HCT116 (cell line): ENCODE measurements at regions not wholly inside any gene's neighbourhood (a gene's known extent, or its start where the extent isn't known, plus 50 kb on each side); places are given as distances from the start of the nearest gene placed in this dataset.

ENCODE experiments used
- ATAC-seq: fragments of 200-7000 bp; cut with Tn5 transposase; 2 replicates; pipeline ENCODE4 v1.9.1; 2020; ENCODE audit warnings: mild to moderate bottlenecking, moderate library complexity
- BruUV-seq: library from RNA; stranded (reverse); fragments of 400-500 nt; replicated peaks from 2 replicates; lab custom pipeline; 2021; lab: Mats Ljungman, UMichigan
- CTCF ChIA-PET: fragments of 300-600 bp; sonication (Branson Sonifier 250); formaldehyde crosslinking; loops from one replicate; lab custom pipeline; 2021; ENCODE audit warnings: antibody characterized with exemption; lab: Charles Lee
- POLR2A ChIA-PET: fragments of 300-600, 350-600 bp; sonication (Branson Sonifier 250); formaldehyde crosslinking; loops from one replicate; lab custom pipeline; 2021; ENCODE audit warnings: antibody characterized with exemption; lab: Charles Lee
- RAD21 ChIA-PET, 2 experiments: fragments of 300-600 bp; sonication (Branson Sonifier 250); formaldehyde crosslinking; loops; one replicate each; lab custom pipeline; 2023; ENCODE audit warnings: low total read pairs in 2 of 2; ENCODE audit not compliant: uncharacterized antibody in 2 of 2, unreplicated experiment in 2 of 2, low non-redundant PET in 1 of 2; lab: Charles Lee
- DNase-seq: peaks from one replicate; pipeline ENCODE4 v3.0.0-alpha.2; 2010; ENCODE audit warnings: low read depth, low spot score
- H2AFZ ChIP-seq: fragments of 200-600 bp; shearing (Covaris generic), sonication (generic); 2 replicates; pipeline ENCODE4 v1.6.1; 2017; ENCODE audit warnings: low read depth, mixed run types, mixed read lengths, antibody characterized with exemption, low read length; ENCODE audit not compliant: poor library complexity, severe bottlenecking
- H3K27ac ChIP-seq: 2 replicates; pipeline ENCODE4 v1.5.1; 2012; ENCODE audit warnings: low read depth, low read length
- H3K27me3 ChIP-seq: fragments of 200-600 bp; sonication (generic); 2 replicates; pipeline ENCODE4 v1.6.1; 2016; ENCODE audit warnings: mixed run types, low read length, mixed read lengths; ENCODE audit not compliant: insufficient read depth
- H3K36me3 ChIP-seq, 2 experiments: fragments of 200-500 bp in 1 of 2; fragments of 200-600 bp in 1 of 2; sonication (Bioruptor generic) in 1 of 2; sonication (generic) in 1 of 2; 2 replicates each; pipeline versions ENCODE4 v1.5.1 to v1.6.1; 2014 to 2016; ENCODE audit warnings: low read length in 2 of 2, inconsistent platforms in 1 of 2, mixed read lengths in 1 of 2, mixed run types in 1 of 2; ENCODE audit not compliant: insufficient read depth in 2 of 2, control insufficient read depth in 1 of 2
- H3K4me1 ChIP-seq, 2 experiments: fragments of 200-600 bp in 1 of 2; sonication (generic) in 1 of 2; 2 replicates each; pipeline versions ENCODE4 v1.5.1 to v1.6.1; 2012 to 2017; ENCODE audit warnings: low read length in 2 of 2, inconsistent platforms in 1 of 2, mild to moderate bottlenecking in 1 of 2, mixed read lengths in 1 of 2, mixed run types in 1 of 2, moderate library complexity in 1 of 2; ENCODE audit not compliant: insufficient read depth in 2 of 2, control insufficient read depth in 1 of 2
- H3K4me2 ChIP-seq: fragments of 200-600 bp; sonication (generic); 2 replicates; pipeline ENCODE4 v1.6.1; 2017; ENCODE audit warnings: mixed run types, low read length, mixed read lengths
- H3K4me3 ChIP-seq, 2 experiments: fragments of 200-600 bp in 1 of 2; sonication (generic) in 1 of 2; replicated peaks in 1 of 2; 2 replicates each; pipeline ENCODE4 v1.5.1; 2011 to 2016; ENCODE audit warnings: low read length in 2 of 2, control low read depth in 1 of 2, low read depth in 1 of 2, mild to moderate bottlenecking in 1 of 2, mixed read lengths in 1 of 2, mixed run types in 1 of 2
- H3K79me2 ChIP-seq: fragments of 200-600 bp; sonication (generic); 2 replicates; pipeline ENCODE4 v1.6.1; 2017; ENCODE audit warnings: mild to moderate bottlenecking, mixed run types, low read length, moderate library complexity, mixed read lengths; ENCODE audit not compliant: insufficient read depth
- H3K9ac ChIP-seq: fragments of 200-600 bp; sonication (generic); 2 replicates; pipeline ENCODE4 v1.6.1; 2016; ENCODE audit warnings: low read length, mixed read lengths
- H3K9me2 ChIP-seq: fragments of 200-600 bp; sonication (generic), shearing (Covaris generic); 2 replicates; pipeline ENCODE4 v1.6.1; 2017; ENCODE audit warnings: mixed run types, mild to moderate bottlenecking, moderate library complexity; ENCODE audit not compliant: insufficient read depth
- H3K9me3 ChIP-seq, 2 experiments: fragments of 200-500 bp in 1 of 2; fragments of 200-600 bp in 1 of 2; sonication (Bioruptor generic) in 1 of 2; sonication (generic) in 1 of 2; 2 replicates each; pipeline ENCODE4 v1.6.1; 2014 to 2017; ENCODE audit warnings: low read length in 2 of 2, mixed read lengths in 2 of 2, inconsistent platforms in 1 of 2, low read depth in 1 of 2, mild to moderate bottlenecking in 1 of 2, mixed run types in 1 of 2, moderate library complexity in 1 of 2; ENCODE audit not compliant: control insufficient read depth in 1 of 2, insufficient read depth in 1 of 2
- H4K20me1 ChIP-seq: fragments of 200-600 bp; sonication (generic), shearing (Covaris generic); 2 replicates; pipeline ENCODE4 v1.6.1; 2017; ENCODE audit warnings: mixed run types, mild to moderate bottlenecking, moderate library complexity; ENCODE audit not compliant: insufficient read depth
- CBX3 ChIP-seq: IDR thresholded peaks from 2 replicates; pipeline ENCODE4 v1.6.1; 2012; ENCODE audit warnings: low read depth
- EGR1 ChIP-seq: IDR thresholded peaks from 2 replicates; pipeline ENCODE4 v1.6.1; 2012; ENCODE audit warnings: low read depth
- ELF1 ChIP-seq: IDR thresholded peaks from 2 replicates; pipeline ENCODE4 v1.6.1; 2012; ENCODE audit warnings: low read depth, borderline replicate concordance
- EZH2 ChIP-seq: fragments of 200-600 bp; sonication (generic); IDR thresholded peaks from 2 replicates; pipeline ENCODE4 v1.6.1; 2017; ENCODE audit warnings: antibody characterized with exemption, mixed run types
- EZH2phosphoT487 ChIP-seq: fragments of 200-600 bp; IDR thresholded peaks from 2 replicates; pipeline ENCODE4 v1.6.1; 2018; ENCODE audit warnings: antibody characterized with exemption, borderline replicate concordance
- FOSL1 ChIP-seq: IDR thresholded peaks from 2 replicates; pipeline ENCODE4 v1.6.1; 2012; ENCODE audit warnings: low read depth
- POLR2A ChIP-seq: IDR thresholded peaks from 2 replicates; pipeline ENCODE4 v1.7.0; 2011; ENCODE audit warnings: borderline replicate concordance; ENCODE audit not compliant: insufficient read depth, insufficient read length; ENCODE audit errors: extremely low read depth
- POLR2AphosphoS5 ChIP-seq: IDR thresholded peaks from 2 replicates; pipeline ENCODE4 v1.6.1; 2011; ENCODE audit warnings: mild to moderate bottlenecking, low read depth, low read length, moderate library complexity
- RAD21 ChIP-seq: IDR thresholded peaks from 2 replicates; pipeline ENCODE4 v1.6.1; 2012; ENCODE audit warnings: low read depth, mild to moderate bottlenecking
- REST ChIP-seq: IDR thresholded peaks from 2 replicates; pipeline ENCODE4 v1.6.1; 2012; ENCODE audit warnings: low read depth
- SIN3A ChIP-seq: IDR thresholded peaks from 2 replicates; pipeline ENCODE4 v1.6.1; 2012; ENCODE audit warnings: low read depth
- SP1 ChIP-seq: IDR thresholded peaks from 2 replicates; pipeline ENCODE4 v1.6.1; 2012; ENCODE audit warnings: low read depth
- SRF ChIP-seq: IDR thresholded peaks from 2 replicates; pipeline ENCODE4 v1.6.1; 2012; ENCODE audit warnings: low read depth
- YY1 ChIP-seq: IDR thresholded peaks from 2 replicates; pipeline ENCODE4 v1.6.1; 2011; ENCODE audit warnings: low read length, low read depth, moderate library complexity, mild to moderate bottlenecking; ENCODE audit not compliant: insufficient replicate concordance; ENCODE audit errors: extremely low read depth
- ZBTB33 ChIP-seq: IDR thresholded peaks from 2 replicates; pipeline ENCODE4 v1.6.1; 2011; ENCODE audit warnings: mild to moderate bottlenecking, low read length, moderate library complexity; ENCODE audit not compliant: insufficient replicate concordance; ENCODE audit errors: extremely low read depth
- ZFX ChIP-seq: fragments of 450-650 bp; IDR thresholded peaks from 2 replicates; pipeline ENCODE4 v1.6.1; 2017
- ZNF274 ChIP-seq: fragments of 200-500 bp; sonication (Bioruptor generic); IDR thresholded peaks from 2 replicates; pipeline ENCODE4 v1.6.1; 2014; ENCODE audit warnings: mild to moderate bottlenecking, low read depth, low read length, inconsistent platforms
- intact Hi-C: fragments of 100-400 bp; cut with micrococcal nuclease; formaldehyde crosslinking; loops from 2 replicates; pipeline ENCODE4 v1.10.0; 2022
- TF ChIP-seq, protein P1 (sequence below): IDR thresholded peaks from 2 replicates; pipeline ENCODE4 v1.6.1; 2012

DNA sequence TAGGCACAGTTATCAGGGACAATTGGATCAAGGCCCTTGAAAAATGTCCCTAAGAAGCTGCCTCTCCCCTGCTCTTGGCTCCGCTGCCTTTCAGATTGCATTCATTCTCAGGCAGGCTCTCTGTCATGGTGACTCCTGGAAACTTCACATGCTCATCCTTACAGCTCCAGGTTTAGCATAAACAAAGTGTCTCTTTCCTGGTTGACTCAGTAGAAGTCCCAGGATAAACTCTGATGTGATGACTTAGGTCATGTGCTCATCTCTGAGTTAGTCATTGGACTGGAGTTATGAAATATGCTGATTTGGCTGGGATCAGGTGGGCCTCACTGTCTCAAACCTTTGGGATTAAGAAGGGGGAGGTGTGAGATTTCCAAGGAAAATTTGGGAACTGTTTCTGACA is 243.8 kb downstream of the ZNF621 start:
- RAD21 ChIA-PET: no interaction called here
- intact Hi-C loops: no loop called here
- Histone ChIP-seq H3K27ac (no peak overlapping the region), H3K79me2 (no peaks in the 10 kb centered on the region), H3K4me3 (no peak overlapping the region), H3K9me3 (no peaks in the 10 kb centered on the region), H3K36me3 (no peaks in the 10 kb centered on the region), H3K9ac (no peak overlapping the region), H3K27me3 (0 out of 2 replicates have a peak, but pooled peaks cover 3% of the 10 kb centered on the region), H2AFZ (no peak overlapping the region), H3K4me2 (no peak overlapping the region), H3K4me1 (no peaks in the 10 kb centered on the region), H4K20me1 (no peaks in the 10 kb centered on the region), H3K9me2 (no peaks in the 10 kb centered on the region)
- no peak for ATAC-seq
- POLR2A ChIA-PET: no interaction called here
- no peak for DNase-seq
- no TSS peak for BruUV-seq
- TF ChIP-seq EZH2 (no peak), RAD21 (no peak), FOSL1 (no peak), POLR2AphosphoS5 (no peak), YY1 (no peak), SIN3A (no peak), EGR1 (no peak), CBX3 (no peak), ELF1 (no peak), SRF (no peak), ZFX (no peak)
- CTCF ChIA-PET: no interaction called here

GRCh38 chr3:40770061-40770460 is 245.3 kb downstream of the ZNF621 start:
- DNase-seq (no peak), ATAC-seq (no peak)
- no peak overlapping the region for H2AFZ ChIP-seq
- intact Hi-C loops: no loop called here
- H3K36me3 ChIP-seq: no peaks in the 10 kb centered on the region
- H3K9ac ChIP-seq: no peak overlapping the region
- BruUV-seq: no TSS peak
- peaks cover 17% of the 10 kb centered on the region for H3K27me3 ChIP-seq
- RAD21 ChIA-PET: no interaction called here
- POLR2A ChIA-PET: no interaction called here
- H3K9me3 ChIP-seq: no peaks in the 10 kb centered on the region
- no peaks in the 10 kb centered on the region for H4K20me1 ChIP-seq
- no peaks in the 10 kb centered on the region for H3K4me1 ChIP-seq
- no peak overlapping the region for H3K4me3 ChIP-seq
- no peaks in the 10 kb centered on the region for H3K9me2 ChIP-seq
- H3K79me2 ChIP-seq: no peaks in the 10 kb centered on the region
- H3K4me2 ChIP-seq: no peak overlapping the region
- CTCF ChIA-PET: no interaction called here
- no peak overlapping the region for H3K27ac ChIP-seq
- no peak for TF ChIP-seq ZBTB33
- TF ChIP-seq SP1: no peak
- no peak for TF ChIP-seq RAD21
- TF ChIP-seq ZNF274: no peak
- no peak for TF ChIP-seq EZH2phosphoT487
- no peak for TF ChIP-seq EGR1
- TF ChIP-seq SIN3A: no peak
- TF ChIP-seq FOSL1: no peak
- TF ChIP-seq, protein P1, sequence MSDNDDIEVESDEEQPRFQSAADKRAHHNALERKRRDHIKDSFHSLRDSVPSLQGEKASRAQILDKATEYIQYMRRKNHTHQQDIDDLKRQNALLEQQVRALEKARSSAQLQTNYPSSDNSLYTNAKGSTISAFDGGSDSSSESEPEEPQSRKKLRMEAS: no peak
- TF ChIP-seq EZH2: no peak
- no peak for TF ChIP-seq POLR2A
- TF ChIP-seq REST: no peak
